H1 (cell line): ENCODE measurements at regions not wholly inside any gene's neighbourhood (a gene's known extent, or its start where the extent isn't known, plus 50 kb on each side); places are given as distances from the start of the nearest gene placed in this dataset.

Source experiments
- ASH2L ChIP-seq: fragments of 200-600, 300-600 bp; sonication (generic); IDR thresholded peaks from one replicate; pipeline ENCODE4 v1.7.1; 2017; ENCODE audit warnings: low read length
- BRCA1 ChIP-seq: IDR thresholded peaks from 2 replicates; pipeline ENCODE4 v1.6.1; 2012; ENCODE audit warnings: low read depth, low read length, improper control_type of control experiment
- CREB1 ChIP-seq: IDR thresholded peaks from 2 replicates; pipeline ENCODE4 v1.6.1; 2012; ENCODE audit warnings: inconsistent platforms
- EGR1 ChIP-seq: IDR thresholded peaks from 2 replicates; pipeline ENCODE4 v1.6.1; 2011; ENCODE audit warnings: low read depth, low read length, borderline replicate concordance
- MAFK ChIP-seq: IDR thresholded peaks from 2 replicates; pipeline ENCODE4 v1.6.1; 2012; ENCODE audit warnings: low read depth, mild to moderate bottlenecking, improper control_type of control experiment, low read length
- POLR2A ChIP-seq, 2 experiments: IDR thresholded peaks; 1 replicate in 1 of 2; 2 replicates in 1 of 2; pipeline ENCODE4 v1.6.1; 2011; ENCODE audit warnings: low read depth in 2 of 2, low read length in 2 of 2, mild to moderate bottlenecking in 2 of 2; ENCODE audit errors: control extremely low read depth in 1 of 2
- POLR2AphosphoS5 ChIP-seq: IDR thresholded peaks from 2 replicates; pipeline ENCODE4 v1.6.1; 2011; ENCODE audit warnings: low read depth, low read length
- RAD21 ChIP-seq, 2 experiments: IDR thresholded peaks in 1 of 2; conservative IDR thresholded peaks in 1 of 2; 2 replicates each; pipeline ENCODE4 v1.6.1; 2011; ENCODE audit warnings: low read depth in 2 of 2, low read length in 2 of 2, improper control_type of control experiment in 1 of 2, inconsistent platforms in 1 of 2, mild to moderate bottlenecking in 1 of 2, moderate library complexity in 1 of 2
- SAP30 ChIP-seq: fragments of 300-600 bp; sonication (generic); IDR thresholded peaks from 2 replicates; pipeline ENCODE4 v1.7.1; 2012; ENCODE audit warnings: low read length, moderate library complexity, mild to moderate bottlenecking, inconsistent platforms; ENCODE audit not compliant: insufficient read depth, insufficient replicate concordance
- TF ChIP-seq, protein P1 (sequence below): IDR thresholded peaks from 2 replicates; pipeline ENCODE4 v1.6.1; 2012; ENCODE audit warnings: low read length, inconsistent platforms
- TF ChIP-seq, protein P2 (sequence below), 3 experiments: IDR thresholded peaks; 1 replicate in 2 of 3; 2 replicates in 1 of 3; pipeline versions ENCODE4 v1.5.1 to v1.6.1; 2011; ENCODE audit warnings: low read length in 3 of 3, mild to moderate bottlenecking in 3 of 3, inconsistent platforms in 2 of 3, low read depth in 1 of 3, moderate library complexity in 1 of 3; ENCODE audit not compliant: insufficient read depth in 1 of 3; ENCODE audit errors: control extremely low read depth in 1 of 3
- TF ChIP-seq, protein P3 (sequence below): IDR thresholded peaks from 2 replicates; pipeline ENCODE4 v1.6.1; 2012; ENCODE audit warnings: inconsistent platforms

DNA sequence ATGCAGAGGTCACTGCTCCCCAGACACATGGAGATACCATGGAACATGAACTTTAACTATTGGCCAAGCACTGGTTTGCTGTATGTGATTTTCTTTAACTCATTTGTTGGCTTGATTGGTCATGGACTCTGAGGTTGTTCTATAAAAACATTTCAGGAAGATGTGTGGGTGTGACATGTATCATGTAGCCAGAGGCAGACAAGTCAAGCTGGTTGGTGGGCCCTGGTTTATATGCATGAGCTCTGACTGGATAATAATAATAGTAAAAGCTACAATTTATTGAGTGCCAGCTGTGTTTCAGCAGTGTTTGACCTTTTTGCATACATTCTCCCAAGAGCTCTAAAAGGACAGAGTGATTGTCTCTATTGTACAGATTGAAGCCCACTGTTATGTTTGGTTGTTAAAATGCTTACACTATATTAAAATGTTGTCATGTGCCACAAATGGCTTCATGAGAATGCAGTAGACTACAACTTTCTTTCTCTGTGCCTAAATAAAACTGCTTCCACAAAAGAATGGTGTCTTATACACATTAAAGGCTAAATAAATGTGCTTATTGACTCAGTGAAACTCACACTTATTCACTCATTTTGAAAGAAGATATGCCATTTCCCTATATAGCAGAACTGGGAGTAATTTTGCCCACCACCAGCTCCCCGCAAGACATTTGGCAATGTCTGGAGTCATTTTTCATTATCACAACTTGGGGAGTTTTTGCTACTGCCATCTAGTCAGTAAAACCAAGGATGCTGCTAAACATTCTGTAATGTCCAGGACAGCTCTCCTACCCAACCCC lies 243.6 kb upstream of the NFE2L3 start:
- no peak for TF ChIP-seq SAP30
- no peak for TF ChIP-seq EGR1
- TF ChIP-seq, protein P1, sequence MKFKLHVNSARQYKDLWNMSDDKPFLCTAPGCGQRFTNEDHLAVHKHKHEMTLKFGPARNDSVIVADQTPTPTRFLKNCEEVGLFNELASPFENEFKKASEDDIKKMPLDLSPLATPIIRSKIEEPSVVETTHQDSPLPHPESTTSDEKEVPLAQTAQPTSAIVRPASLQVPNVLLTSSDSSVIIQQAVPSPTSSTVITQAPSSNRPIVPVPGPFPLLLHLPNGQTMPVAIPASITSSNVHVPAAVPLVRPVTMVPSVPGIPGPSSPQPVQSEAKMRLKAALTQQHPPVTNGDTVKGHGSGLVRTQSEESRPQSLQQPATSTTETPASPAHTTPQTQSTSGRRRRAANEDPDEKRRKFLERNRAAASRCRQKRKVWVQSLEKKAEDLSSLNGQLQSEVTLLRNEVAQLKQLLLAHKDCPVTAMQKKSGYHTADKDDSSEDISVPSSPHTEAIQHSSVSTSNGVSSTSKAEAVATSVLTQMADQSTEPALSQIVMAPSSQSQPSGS = no peak
- no peak for TF ChIP-seq ASH2L
- no peak for TF ChIP-seq POLR2AphosphoS5
- TF ChIP-seq, protein P2, sequence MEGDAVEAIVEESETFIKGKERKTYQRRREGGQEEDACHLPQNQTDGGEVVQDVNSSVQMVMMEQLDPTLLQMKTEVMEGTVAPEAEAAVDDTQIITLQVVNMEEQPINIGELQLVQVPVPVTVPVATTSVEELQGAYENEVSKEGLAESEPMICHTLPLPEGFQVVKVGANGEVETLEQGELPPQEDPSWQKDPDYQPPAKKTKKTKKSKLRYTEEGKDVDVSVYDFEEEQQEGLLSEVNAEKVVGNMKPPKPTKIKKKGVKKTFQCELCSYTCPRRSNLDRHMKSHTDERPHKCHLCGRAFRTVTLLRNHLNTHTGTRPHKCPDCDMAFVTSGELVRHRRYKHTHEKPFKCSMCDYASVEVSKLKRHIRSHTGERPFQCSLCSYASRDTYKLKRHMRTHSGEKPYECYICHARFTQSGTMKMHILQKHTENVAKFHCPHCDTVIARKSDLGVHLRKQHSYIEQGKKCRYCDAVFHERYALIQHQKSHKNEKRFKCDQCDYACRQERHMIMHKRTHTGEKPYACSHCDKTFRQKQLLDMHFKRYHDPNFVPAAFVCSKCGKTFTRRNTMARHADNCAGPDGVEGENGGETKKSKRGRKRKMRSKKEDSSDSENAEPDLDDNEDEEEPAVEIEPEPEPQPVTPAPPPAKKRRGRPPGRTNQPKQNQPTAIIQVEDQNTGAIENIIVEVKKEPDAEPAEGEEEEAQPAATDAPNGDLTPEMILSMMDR (IDR thresholded peaks at IDR 0.05; ENCODE audit: control extremely low read depth in 1 of 3, insufficient read depth in 1 of 3, low read depth in 1 of 3, low read length in 3 of 3) = no peak
- TF ChIP-seq CREB1 = no peak
- TF ChIP-seq, protein P3, sequence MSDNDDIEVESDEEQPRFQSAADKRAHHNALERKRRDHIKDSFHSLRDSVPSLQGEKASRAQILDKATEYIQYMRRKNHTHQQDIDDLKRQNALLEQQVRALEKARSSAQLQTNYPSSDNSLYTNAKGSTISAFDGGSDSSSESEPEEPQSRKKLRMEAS = no peak
- no peak for TF ChIP-seq POLR2A (IDR thresholded peaks at IDR 0.05; ENCODE audit: control extremely low read depth in 1 of 2, low read depth in 2 of 2, low read length in 2 of 2)
- no peak for TF ChIP-seq RAD21 (IDR thresholded peaks at IDR 0.05 in 1 of 2, conservative IDR thresholded peaks at IDR 0.05 in 1 of 2; ENCODE audit: low read depth in 2 of 2, low read length in 2 of 2)
- TF ChIP-seq MAFK = no peak
- TF ChIP-seq BRCA1 = no peak
